Osteocyte (in vitro differentiated cells): ENCODE measurements at regions not wholly inside any gene's neighbourhood (a gene's known extent, or its start where the extent isn't known, plus 50 kb on each side); places are given as distances from the start of the nearest gene placed in this dataset.

Experiments used
- DNase-seq: peaks from one replicate; pipeline ENCODE4 v3.0.0; 2021; ENCODE audit warnings: mixed read lengths; ENCODE audit not compliant: unreplicated experiment; ENCODE audit errors: extremely low spot score
- H3K27ac Mint-ChIP-seq: one replicate; pipeline ENCODE4 v1.8.0; 2021; ENCODE audit warnings: mild to moderate bottlenecking, mixed read lengths; ENCODE audit not compliant: unreplicated experiment
- H3K27me3 Mint-ChIP-seq: one replicate; pipeline ENCODE4 v1.8.0; 2021; ENCODE audit warnings: mixed read lengths; ENCODE audit not compliant: unreplicated experiment
- H3K36me3 Mint-ChIP-seq: one replicate; pipeline ENCODE4 v1.8.0; 2021; ENCODE audit warnings: mixed read lengths; ENCODE audit not compliant: unreplicated experiment
- H3K4me1 Mint-ChIP-seq: one replicate; pipeline ENCODE4 v1.8.0; 2021; ENCODE audit warnings: mixed read lengths; ENCODE audit not compliant: unreplicated experiment
- H3K4me3 Mint-ChIP-seq: one replicate; pipeline ENCODE4 v1.8.0; 2021; ENCODE audit warnings: mild to moderate bottlenecking, moderate library complexity, mixed read lengths; ENCODE audit not compliant: unreplicated experiment
- H3K9me3 Mint-ChIP-seq: one replicate; pipeline ENCODE4 v1.8.0; 2021; ENCODE audit warnings: mixed read lengths; ENCODE audit not compliant: unreplicated experiment
- CTCF ChIP-seq: fragments of 200-600 bp; sonication (generic); IDR thresholded peaks from 2 replicates; pipeline ENCODE4 v1.5.0; 2021; ENCODE audit warnings: antibody characterized with exemption, mild to moderate bottlenecking, moderate library complexity

DNA sequence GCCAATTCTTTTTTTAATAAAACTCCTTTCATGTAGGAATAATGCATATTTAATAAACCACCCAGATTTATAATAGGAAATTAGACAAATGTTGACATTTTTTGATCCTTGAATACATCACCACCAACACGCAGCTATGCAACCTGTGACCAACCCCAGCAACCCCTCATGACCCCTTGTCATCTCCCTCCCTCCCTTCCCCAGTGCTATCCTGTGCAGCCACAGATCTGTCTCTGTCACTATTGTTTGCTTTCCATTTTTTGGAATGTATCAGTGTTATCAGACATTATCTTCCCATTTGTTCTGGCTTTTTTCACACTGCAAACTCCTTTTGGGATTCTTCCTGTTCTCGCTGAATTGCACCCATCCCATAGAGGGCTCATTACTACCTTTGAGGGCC lies 114.1 kb downstream of the VPREB1 start:
- no peak for DNase-seq
- Mint-ChIP-seq H3K4me3 (no peak overlapping the region), H3K27me3 (peaks cover 52% of the 10 kb centered on the region), H3K9me3 (no peaks in the 10 kb centered on the region), H3K4me1 (no peaks in the 10 kb centered on the region), H3K36me3 (no peaks in the 10 kb centered on the region), H3K27ac (no peak overlapping the region)
- no peak for TF ChIP-seq CTCF

GRCh38 chr22:22359465-22359864 lies 114.9 kb downstream of the VPREB1 start:
- no peak for DNase-seq
- Mint-ChIP-seq H3K27me3 (peaks cover 54% of the 10 kb centered on the region), H3K9me3 (no peaks in the 10 kb centered on the region), H3K36me3 (no peaks in the 10 kb centered on the region), H3K4me3 (no peak overlapping the region), H3K27ac (no peak overlapping the region), H3K4me1 (no peaks in the 10 kb centered on the region)
- no peak for TF ChIP-seq CTCF

- Mint-ChIP-seq H3K4me3 (no peak overlapping the region), H3K36me3 (no peaks in the 10 kb centered on the region), H3K9me3 (no peaks in the 10 kb centered on the region), H3K27ac (no peak overlapping the region), H3K27me3 (peaks cover 51% of the 10 kb centered on the region), H3K4me1 (no peaks in the 10 kb centered on the region)
- DNase-seq, result no peak
- no peak for TF ChIP-seq CTCF
Observed at GRCh38 chr22:22360014-22360413, 115.4 kb downstream of the VPREB1 start.

DNA sequence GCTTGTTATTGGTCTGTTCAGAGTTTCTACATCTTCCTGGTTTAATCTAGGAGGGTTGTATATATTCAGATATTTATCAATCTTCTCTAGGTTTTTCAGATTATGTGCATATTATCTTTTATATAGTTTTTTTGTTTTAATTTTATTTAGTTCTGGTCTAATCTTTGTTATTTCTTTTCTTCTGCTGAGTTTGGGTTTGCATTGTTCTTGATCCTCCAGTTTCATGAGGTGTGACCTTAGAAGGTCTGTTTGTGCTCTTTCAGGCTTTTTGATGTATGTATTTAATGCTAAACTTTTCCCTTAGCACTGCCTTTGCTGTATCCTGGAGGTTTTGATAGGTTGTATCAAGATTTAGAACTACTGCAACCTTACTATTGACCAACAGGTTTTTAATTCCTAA lies 117.7 kb downstream of the VPREB1 start:
- H3K27me3 Mint-ChIP-seq, result peaks cover 53% of the 10 kb centered on the region
- no peaks in the 10 kb centered on the region for H3K9me3 Mint-ChIP-seq
- no peak for TF ChIP-seq CTCF
- H3K4me1 Mint-ChIP-seq, result no peaks in the 10 kb centered on the region
- H3K36me3 Mint-ChIP-seq, result no peaks in the 10 kb centered on the region
- H3K4me3 Mint-ChIP-seq, result no peak overlapping the region
- no peak overlapping the region for H3K27ac Mint-ChIP-seq
- no peak for DNase-seq

DNA sequence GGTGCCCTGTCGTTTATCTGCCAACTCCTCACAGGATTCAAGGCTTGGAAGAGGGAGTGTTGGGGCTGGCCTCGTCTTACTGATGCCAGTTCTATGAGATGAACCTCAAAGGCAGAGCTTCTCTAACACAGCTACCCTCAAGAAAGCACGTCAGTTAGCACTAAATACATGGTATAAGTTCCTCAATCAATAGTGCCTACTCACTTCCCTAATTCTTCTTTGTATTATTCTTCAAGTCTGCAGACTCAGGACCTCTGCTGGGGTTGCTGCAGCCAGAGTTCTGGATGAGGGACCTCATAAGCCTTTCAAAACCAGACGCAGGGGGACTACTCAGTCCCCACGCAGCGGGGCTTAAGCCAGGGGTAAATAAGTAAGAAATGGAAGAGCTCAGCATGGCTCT lies 118.3 kb downstream of the VPREB1 start:
- TF ChIP-seq CTCF, result no peak
- no peaks in the 10 kb centered on the region for H3K36me3 Mint-ChIP-seq
- H3K4me3 Mint-ChIP-seq, result no peak overlapping the region
- peaks cover 56% of the 10 kb centered on the region for H3K27me3 Mint-ChIP-seq
- DNase-seq, result peak; percentile 30
- H3K9me3 Mint-ChIP-seq, result no peaks in the 10 kb centered on the region
- no peak overlapping the region for H3K27ac Mint-ChIP-seq
- no peaks in the 10 kb centered on the region for H3K4me1 Mint-ChIP-seq
